HL-60 (cell line): ENCODE measurements at regions not wholly inside any gene's neighbourhood (a gene's known extent, or its start where the extent isn't known, plus 50 kb on each side); places are given as distances from the start of the nearest gene placed in this dataset.
"Not testable (repeated sequence)": the region's sequence is repeated elsewhere in the genome, so short reads cannot be mapped to it uniquely, and the experiment has no call there.

Source experiments
- CTCF ChIP-seq: IDR thresholded peaks from one replicate; pipeline ENCODE4 v1.5.1; 2011; ENCODE audit warnings: low read length, control low read depth, inconsistent platforms; ENCODE audit not compliant: insufficient read depth
- TF ChIP-seq, protein P1 (sequence below): IDR thresholded peaks from 2 replicates; pipeline ENCODE4 v1.6.1; 2012; ENCODE audit warnings: low read depth; ENCODE audit not compliant: insufficient replicate concordance

DNA sequence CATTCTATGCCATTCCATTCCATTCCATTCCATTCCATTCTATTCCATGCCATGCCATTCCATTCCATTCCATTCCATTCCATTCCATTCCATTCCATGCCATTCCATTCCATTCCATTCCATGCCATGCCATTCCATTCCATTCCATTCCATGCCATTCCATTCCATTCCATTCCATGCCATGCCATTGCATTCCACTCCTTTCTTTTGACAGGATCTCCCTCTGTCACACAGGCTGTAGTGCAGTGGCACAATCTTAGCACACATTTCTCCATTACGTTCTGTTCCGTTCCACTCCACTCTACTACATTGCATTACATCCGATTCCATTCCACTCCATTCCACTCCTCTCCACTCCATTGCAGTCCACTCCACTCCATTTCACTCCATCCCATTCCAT is 637.9 kb downstream of the TP53TG3F start:
- TF ChIP-seq, protein P1, sequence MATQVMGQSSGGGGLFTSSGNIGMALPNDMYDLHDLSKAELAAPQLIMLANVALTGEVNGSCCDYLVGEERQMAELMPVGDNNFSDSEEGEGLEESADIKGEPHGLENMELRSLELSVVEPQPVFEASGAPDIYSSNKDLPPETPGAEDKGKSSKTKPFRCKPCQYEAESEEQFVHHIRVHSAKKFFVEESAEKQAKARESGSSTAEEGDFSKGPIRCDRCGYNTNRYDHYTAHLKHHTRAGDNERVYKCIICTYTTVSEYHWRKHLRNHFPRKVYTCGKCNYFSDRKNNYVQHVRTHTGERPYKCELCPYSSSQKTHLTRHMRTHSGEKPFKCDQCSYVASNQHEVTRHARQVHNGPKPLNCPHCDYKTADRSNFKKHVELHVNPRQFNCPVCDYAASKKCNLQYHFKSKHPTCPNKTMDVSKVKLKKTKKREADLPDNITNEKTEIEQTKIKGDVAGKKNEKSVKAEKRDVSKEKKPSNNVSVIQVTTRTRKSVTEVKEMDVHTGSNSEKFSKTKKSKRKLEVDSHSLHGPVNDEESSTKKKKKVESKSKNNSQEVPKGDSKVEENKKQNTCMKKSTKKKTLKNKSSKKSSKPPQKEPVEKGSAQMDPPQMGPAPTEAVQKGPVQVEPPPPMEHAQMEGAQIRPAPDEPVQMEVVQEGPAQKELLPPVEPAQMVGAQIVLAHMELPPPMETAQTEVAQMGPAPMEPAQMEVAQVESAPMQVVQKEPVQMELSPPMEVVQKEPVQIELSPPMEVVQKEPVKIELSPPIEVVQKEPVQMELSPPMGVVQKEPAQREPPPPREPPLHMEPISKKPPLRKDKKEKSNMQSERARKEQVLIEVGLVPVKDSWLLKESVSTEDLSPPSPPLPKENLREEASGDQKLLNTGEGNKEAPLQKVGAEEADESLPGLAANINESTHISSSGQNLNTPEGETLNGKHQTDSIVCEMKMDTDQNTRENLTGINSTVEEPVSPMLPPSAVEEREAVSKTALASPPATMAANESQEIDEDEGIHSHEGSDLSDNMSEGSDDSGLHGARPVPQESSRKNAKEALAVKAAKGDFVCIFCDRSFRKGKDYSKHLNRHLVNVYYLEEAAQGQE, result not testable (repeated sequence)
- not testable (repeated sequence) for TF ChIP-seq CTCF
